ENCODE measurements at regions not wholly inside any gene's neighbourhood (a gene's known extent, or its start where the extent isn't known, plus 50 kb on each side); places are given as distances from the start of the nearest gene placed in this dataset.

DNA sequence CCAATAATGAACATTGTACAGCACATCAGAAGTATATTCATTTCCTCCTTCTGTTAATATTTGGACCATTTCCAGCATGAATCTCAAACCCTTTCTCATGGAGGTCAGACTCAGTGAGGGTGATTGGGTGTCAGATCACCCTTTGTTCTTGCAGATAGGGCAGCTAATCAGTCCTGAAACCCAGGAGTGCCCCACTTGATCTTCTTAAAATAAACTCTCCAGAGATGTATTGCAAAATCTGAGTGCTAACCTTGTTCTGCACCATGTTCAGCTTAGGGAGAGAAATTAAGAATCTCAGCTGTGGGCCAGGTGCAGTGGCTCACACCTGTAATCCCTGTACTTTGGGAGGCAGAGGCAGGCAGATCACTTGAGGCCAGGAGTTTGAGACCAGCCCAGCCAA is 869.4 kb downstream of the TYW1 start:
- no peak overlapping the region for H3K27ac Mint-ChIP-seq (ENCODE audit: unreplicated experiment)
- no peak overlapping the region for H3K4me3 Mint-ChIP-seq (ENCODE audit: unreplicated experiment)
- H3K4me1 Mint-ChIP-seq (ENCODE audit: unreplicated experiment), result no peaks in the 10 kb centered on the region
- TF ChIP-seq, protein P1, sequence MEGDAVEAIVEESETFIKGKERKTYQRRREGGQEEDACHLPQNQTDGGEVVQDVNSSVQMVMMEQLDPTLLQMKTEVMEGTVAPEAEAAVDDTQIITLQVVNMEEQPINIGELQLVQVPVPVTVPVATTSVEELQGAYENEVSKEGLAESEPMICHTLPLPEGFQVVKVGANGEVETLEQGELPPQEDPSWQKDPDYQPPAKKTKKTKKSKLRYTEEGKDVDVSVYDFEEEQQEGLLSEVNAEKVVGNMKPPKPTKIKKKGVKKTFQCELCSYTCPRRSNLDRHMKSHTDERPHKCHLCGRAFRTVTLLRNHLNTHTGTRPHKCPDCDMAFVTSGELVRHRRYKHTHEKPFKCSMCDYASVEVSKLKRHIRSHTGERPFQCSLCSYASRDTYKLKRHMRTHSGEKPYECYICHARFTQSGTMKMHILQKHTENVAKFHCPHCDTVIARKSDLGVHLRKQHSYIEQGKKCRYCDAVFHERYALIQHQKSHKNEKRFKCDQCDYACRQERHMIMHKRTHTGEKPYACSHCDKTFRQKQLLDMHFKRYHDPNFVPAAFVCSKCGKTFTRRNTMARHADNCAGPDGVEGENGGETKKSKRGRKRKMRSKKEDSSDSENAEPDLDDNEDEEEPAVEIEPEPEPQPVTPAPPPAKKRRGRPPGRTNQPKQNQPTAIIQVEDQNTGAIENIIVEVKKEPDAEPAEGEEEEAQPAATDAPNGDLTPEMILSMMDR (IDR thresholded peaks at IDR 0.05; ENCODE audit: unreplicated experiment), result no peak
- peaks cover 44% of the 10 kb centered on the region for H3K9me3 Mint-ChIP-seq (ENCODE audit: unreplicated experiment)
- DNase-seq (ENCODE audit: low spot score), result no peak
- peaks cover 14% of the 10 kb centered on the region for H3K36me3 Mint-ChIP-seq (ENCODE audit: low read depth, unreplicated experiment)
- peaks cover 4% of the 10 kb centered on the region for H3K27me3 Mint-ChIP-seq (ENCODE audit: unreplicated experiment)

DNA sequence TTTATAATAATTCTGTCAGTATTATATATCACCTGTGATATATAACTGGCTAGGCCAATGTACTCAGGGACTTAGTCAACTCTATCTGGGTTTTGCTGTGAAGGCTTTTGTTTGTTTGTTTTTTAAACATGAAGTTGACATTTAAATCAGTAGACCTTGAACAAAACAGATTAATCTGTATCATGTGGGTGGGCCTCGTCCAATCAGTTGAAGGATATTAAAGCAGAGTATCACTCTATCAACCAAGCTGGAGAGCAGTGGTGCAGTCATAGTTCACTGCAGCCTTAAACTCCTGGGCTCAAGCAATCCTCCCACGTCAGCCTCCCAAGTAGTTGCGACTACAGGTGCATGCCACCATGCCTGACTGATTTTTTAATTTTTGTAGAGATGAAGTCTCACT is 870.2 kb downstream of the TYW1 start:
- H3K4me3 Mint-ChIP-seq (ENCODE audit: unreplicated experiment), result no peak overlapping the region
- peaks cover 2% of the 10 kb centered on the region for H3K27me3 Mint-ChIP-seq (ENCODE audit: unreplicated experiment)
- TF ChIP-seq, protein P1 (IDR thresholded peaks at IDR 0.05; ENCODE audit: unreplicated experiment), result no peak
- DNase-seq (ENCODE audit: low spot score), result no peak
- H3K27ac Mint-ChIP-seq (ENCODE audit: unreplicated experiment), result no peak overlapping the region
- H3K36me3 Mint-ChIP-seq (ENCODE audit: low read depth, unreplicated experiment), result peaks cover 11% of the 10 kb centered on the region
- H3K4me1 Mint-ChIP-seq (ENCODE audit: unreplicated experiment), result no peaks in the 10 kb centered on the region
- peaks cover 44% of the 10 kb centered on the region for H3K9me3 Mint-ChIP-seq (ENCODE audit: unreplicated experiment)

DNA sequence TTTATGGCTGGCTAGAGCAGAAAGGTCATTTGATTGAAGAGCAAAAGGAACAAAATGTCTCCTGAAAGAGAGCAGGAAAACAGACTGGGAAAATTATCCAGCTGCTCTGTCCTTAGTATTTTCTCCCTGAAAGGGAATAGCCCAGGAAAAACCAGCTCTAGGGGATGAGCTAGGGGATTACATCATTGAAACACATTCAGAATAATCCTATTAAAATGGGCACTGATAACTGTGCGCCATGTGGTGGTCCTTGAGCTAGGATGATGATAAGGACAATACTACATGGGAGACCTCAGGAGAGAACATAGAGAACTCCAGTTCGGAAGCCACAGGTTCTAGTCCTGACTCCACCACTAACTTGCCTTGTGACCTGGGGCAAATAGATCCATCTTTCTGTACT is 873.8 kb downstream of the TYW1 start:
- no peak for DNase-seq (ENCODE audit: low spot score)
- no peaks in the 10 kb centered on the region for H3K4me1 Mint-ChIP-seq (ENCODE audit: unreplicated experiment)
- TF ChIP-seq, protein P1 (IDR thresholded peaks at IDR 0.05; ENCODE audit: unreplicated experiment), result no peak
- no peak overlapping the region for H3K4me3 Mint-ChIP-seq (ENCODE audit: unreplicated experiment)
- peaks cover 2% of the 10 kb centered on the region for H3K27me3 Mint-ChIP-seq (ENCODE audit: unreplicated experiment)
- H3K36me3 Mint-ChIP-seq (ENCODE audit: low read depth, unreplicated experiment), result peaks cover 7% of the 10 kb centered on the region
- H3K27ac Mint-ChIP-seq (ENCODE audit: unreplicated experiment), result no peak overlapping the region
- peaks cover 37% of the 10 kb centered on the region for H3K9me3 Mint-ChIP-seq (ENCODE audit: unreplicated experiment)

DNA sequence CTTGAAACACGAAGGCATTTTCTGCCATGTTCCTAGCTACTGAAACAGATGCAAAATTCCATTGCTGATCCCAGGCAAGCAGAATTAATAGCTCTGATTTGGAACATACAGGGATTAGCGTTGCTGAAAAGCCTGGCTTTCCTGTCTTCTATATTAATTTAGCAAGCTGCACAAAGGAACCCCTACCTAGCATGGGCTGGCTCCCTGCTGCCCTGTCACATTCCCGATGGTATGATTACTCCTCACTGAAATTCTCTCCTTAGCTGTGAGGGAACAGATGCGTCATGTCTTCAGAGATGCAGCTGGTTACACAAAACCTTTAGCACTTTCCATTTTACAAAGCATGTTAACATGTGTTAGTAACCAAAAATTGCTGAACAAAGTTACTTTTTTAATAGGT is 878.9 kb downstream of the TYW1 start:
- H3K36me3 Mint-ChIP-seq (ENCODE audit: low read depth, unreplicated experiment), result peaks cover 7% of the 10 kb centered on the region
- no peak overlapping the region for H3K4me3 Mint-ChIP-seq (ENCODE audit: unreplicated experiment)
- no peaks in the 10 kb centered on the region for H3K4me1 Mint-ChIP-seq (ENCODE audit: unreplicated experiment)
- no peak overlapping the region for H3K27ac Mint-ChIP-seq (ENCODE audit: unreplicated experiment)
- DNase-seq (ENCODE audit: low spot score), result no peak
- TF ChIP-seq, protein P1 (IDR thresholded peaks at IDR 0.05; ENCODE audit: unreplicated experiment), result no peak
- H3K27me3 Mint-ChIP-seq (ENCODE audit: unreplicated experiment), result peaks cover 5% of the 10 kb centered on the region
- H3K9me3 Mint-ChIP-seq (ENCODE audit: unreplicated experiment), result peaks cover 46% of the 10 kb centered on the region

DNA sequence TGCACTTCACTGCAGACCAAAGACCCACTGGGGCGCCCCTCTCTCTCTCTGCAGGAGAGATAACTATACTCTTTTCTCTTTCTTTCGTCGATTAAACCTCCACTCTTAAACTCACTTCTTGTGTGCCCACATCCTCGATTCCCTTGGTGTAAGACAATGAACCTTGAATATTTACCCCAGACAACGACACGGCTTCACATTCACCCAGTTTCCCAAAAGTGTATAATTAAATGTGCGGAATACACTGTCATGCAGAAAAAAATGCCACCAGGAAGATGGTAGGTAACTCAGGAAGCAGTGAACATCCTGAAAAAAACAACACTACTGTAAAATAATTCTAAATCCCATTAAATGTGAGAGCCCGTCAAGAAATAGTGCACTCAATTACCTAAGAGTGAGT is 882.2 kb downstream of the TYW1 start:
- Mint-ChIP-seq H3K4me1 (ENCODE audit: unreplicated experiment) (no peaks in the 10 kb centered on the region), H3K27me3 (ENCODE audit: unreplicated experiment) (peaks cover 8% of the 10 kb centered on the region), H3K4me3 (ENCODE audit: unreplicated experiment) (no peak overlapping the region), H3K27ac (ENCODE audit: unreplicated experiment) (no peak overlapping the region), H3K36me3 (ENCODE audit: low read depth, unreplicated experiment) (peaks cover 8% of the 10 kb centered on the region), H3K9me3 (ENCODE audit: unreplicated experiment) (peaks cover 38% of the 10 kb centered on the region)
- TF ChIP-seq, protein P1 (IDR thresholded peaks at IDR 0.05; ENCODE audit: unreplicated experiment), result no peak
- no peak for DNase-seq (ENCODE audit: low spot score)
